NCI-H460 (cell line): ENCODE measurements at regions not wholly inside any gene's neighbourhood (a gene's known extent, or its start where the extent isn't known, plus 50 kb on each side); places are given as distances from the start of the nearest gene placed in this dataset.

Experiments used
- DNase-seq: peaks from one replicate; pipeline ENCODE4 v3.0.0-alpha.2; 2016; ENCODE audit warnings: low read depth; ENCODE audit errors: extremely low read depth

GRCh38 chr12:73321319-73321718, 1049.1 kb downstream of the TRHDE start:
- DNase-seq, result no peak

- no peak for DNase-seq
These were observed 1049.6 kb downstream of the TRHDE start for GRCh38 chr12:73321776-73322175.

GRCh38 chr12:73330584-73331351, 1058.6 kb downstream of the TRHDE start:
- DNase-seq, result no peak

GRCh38 chr12:73341559-73342247, 1069.5 kb downstream of the TRHDE start:
- DNase-seq, result no peak

DNA sequence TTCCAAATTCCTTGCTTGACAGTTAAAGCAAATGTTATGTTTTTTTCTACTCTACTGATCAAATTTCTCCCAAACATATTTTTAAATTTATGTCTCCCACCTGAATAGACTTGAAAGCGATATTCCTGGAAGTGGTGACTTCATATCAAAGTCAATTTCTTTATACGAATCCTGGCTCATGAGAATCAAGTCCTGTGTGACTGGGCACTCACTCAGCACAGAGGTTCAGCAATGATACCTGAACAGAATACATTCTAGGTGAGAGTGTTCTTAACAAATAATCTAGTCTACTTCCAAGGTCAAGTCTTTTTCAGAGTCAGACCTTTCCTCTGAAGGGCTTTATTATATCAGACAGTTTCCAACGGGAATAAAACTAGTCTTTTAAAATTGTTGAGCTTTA, 1070.6 kb downstream of the TRHDE start:
- DNase-seq, result no peak

GRCh38 chr12:73352826-73353225, 1080.7 kb downstream of the TRHDE start:
- DNase-seq, result no peak

- no peak for DNase-seq
These were observed 1089.1 kb downstream of the TRHDE start for GRCh38 chr12:73361156-73361863.

DNA sequence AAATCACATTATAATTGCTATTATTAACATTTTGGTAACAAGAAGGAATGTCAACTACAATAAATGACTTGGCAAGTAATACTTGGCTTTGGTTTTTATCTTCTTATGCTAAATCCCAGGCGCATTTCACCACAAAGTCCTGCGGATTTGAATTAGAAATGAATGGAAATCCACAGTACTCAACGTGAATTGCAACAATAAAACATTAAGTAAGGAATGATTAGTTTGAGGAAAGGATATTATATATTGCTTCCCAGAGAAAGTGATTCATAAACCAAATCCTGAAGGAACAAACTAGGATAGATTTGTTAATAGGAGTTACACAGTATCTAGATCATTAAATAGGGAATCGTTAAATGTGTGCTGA, 1089.7 kb downstream of the TRHDE start:
- DNase-seq, result no peak

DNA sequence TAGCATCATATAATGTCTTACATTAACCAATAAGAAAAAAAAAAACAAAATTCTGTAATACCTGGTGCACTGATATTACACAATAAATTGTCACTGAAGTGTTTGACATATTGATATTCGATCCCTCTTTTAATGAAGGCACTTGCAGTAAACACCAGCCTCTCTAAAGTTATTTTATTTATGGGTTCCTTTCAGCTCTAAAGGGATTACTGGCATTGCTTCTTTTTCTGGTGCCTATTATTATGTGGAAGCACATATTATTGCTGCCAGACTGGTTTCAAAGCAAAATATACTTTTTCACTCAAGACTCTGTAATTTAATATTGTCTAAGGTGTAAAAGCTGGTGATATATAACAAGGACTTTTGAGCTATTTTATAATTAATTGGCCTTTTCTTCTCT, 1090.5 kb downstream of the TRHDE start:
- DNase-seq, result no peak

DNA sequence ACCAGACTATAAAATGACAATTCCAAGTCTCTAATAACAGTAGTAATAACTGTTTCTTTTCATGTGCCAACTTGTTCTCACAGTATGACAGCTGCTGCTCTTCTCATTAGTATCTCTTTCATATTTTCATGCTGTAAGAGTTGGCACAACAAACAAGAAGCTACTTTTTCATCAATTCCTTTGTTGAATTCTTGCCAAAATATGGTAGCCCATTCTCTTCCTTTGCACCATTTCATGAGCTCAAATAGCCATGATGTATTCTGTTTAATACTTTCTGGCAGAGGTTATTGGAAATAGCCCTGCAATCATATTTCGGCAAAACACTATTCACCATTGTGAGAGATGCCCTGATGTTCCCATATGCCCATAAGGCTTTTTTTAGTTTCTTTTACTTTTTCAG, 1100.7 kb downstream of the TRHDE start:
- DNase-seq, result no peak

GRCh38 chr12:73374360-73374759, 1102.2 kb downstream of the TRHDE start:
- DNase-seq, result no peak

DNA sequence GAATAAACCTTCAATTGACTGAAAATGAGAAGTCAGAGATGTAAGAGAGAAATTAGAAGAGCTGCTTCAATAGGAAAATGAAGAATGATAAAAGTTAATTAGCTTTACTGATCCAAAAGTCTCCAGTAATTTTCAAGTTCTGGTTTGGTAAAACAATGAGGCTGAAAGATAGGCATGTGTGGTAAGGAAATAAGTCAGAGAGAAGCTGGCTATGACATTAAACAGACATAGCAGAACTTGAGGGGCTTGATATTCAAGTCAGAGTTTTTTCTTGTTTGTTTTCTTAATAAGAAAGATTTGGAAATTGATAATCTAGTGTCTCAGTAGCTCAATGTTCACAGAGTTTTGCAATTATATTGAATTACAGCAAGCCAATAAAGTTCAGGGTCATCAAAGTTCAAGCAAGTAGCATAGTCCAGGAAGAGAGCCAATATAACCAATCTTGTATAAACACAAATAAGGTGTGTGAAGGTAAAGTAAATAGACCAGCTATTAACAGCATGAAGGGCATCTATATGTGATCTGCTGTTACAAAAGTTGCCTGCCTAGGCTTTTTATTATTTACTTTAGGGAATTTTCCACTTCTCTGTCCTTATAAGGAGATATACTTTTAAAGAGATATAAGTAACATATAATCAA, 1111.5 kb downstream of the TRHDE start:
- no peak for DNase-seq

GRCh38 chr12:73384592-73384991, 1112.4 kb downstream of the TRHDE start:
- DNase-seq, result no peak

GRCh38 chr12:73390261-73390660, 1118.1 kb downstream of the TRHDE start:
- no peak for DNase-seq

DNA sequence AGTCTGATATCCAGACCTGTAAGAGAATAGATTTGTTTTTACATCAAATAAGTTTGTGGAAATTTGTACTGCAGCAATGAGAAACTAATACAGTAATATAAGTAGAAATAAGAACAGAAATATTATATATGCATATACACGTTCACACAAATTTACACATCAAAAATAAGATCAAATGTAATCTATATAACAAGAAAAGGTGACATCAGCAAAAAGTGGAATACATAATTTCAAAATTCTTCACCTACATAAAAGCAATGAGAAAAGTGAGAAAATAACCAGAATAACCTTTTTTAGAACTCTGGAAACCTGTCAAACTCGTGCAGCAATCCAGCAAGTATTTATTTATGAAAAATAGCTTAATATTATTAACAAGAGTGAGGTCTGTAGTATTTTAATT, 1124.6 kb upstream of the ATXN7L3B start:
- no peak for DNase-seq

- DNase-seq, result no peak
These were observed 1123.7 kb upstream of the ATXN7L3B start for GRCh38 chr12:73413974-73414373.

GRCh38 chr12:73414926-73415325, 1122.7 kb upstream of the ATXN7L3B start:
- no peak for DNase-seq

- no peak for DNase-seq
These were observed 1119.1 kb upstream of the ATXN7L3B start for GRCh38 chr12:73418541-73418940.

GRCh38 chr12:73421832-73422231, 1115.8 kb upstream of the ATXN7L3B start:
- no peak for DNase-seq

DNA sequence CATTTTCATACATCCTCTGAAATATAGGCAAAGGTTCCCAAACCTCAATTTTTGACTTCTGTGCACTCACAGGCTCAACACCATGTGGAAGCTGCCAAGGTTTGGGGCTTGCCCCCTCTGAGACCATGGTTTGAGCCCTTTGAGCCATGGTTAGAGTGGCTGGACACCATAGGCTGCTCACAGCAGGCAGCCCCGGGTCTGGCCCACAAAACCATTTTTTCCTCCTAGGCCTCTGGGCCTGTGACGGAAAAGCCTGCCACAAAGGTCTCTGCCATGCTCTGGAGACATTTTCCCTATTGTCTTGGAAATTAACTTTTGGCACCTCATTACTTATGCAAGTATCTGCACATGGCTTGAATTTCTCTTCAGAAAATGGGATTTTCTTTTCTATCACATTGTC, 1113.2 kb upstream of the ATXN7L3B start:
- DNase-seq, result no peak

- no peak for DNase-seq
These were observed 1091.8 kb upstream of the ATXN7L3B start for GRCh38 chr12:73445658-73446324.
